ENCODE measurements at regions not wholly inside any gene's neighbourhood (a gene's known extent, or its start where the extent isn't known, plus 50 kb on each side); places are given as distances from the start of the nearest gene placed in this dataset.

DNA sequence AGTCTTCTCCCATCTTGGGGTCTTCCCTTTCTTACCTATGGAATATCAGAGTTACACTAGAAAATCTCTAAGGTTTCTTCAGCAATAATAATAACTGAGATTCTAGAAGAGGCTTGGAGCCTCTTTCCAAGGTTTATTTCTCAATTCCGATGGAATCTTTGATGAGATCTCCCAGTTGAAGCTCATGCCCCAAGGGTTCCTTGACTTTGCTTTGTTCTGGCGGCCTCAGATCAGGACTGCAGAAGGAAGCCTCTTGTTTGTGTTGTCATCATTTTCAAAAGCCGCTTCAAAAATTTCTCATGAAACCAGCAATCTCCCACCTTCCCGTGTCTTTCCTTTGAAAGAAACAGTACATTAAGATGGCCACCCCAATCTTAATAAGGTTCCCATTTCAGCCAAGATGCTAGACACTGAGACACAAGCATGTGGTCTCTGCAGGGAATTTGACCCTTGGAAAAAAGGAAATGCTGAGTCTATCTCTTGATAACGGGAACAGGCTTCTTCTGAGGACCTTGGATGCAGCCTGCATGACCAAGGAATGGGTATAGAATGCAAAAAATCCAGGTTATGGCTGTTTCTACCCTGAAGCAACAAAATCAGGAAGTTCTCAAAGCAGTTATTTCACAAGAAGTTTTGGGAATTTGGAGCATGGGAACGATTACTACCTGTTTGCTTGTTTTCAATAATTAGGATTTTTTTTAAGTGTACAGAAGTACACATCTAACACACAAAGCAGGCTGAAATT is 141.6 kb downstream of the CD24 start:
- no peaks in the 10 kb centered on the region for H3K27me3 Mint-ChIP-seq (ENCODE audit: insufficient read depth, low read depth)
- H3K36me3 Mint-ChIP-seq, result no peaks in the 10 kb centered on the region
- Histone ChIP-seq H3K4me1 (peaks cover 6% of the 10 kb centered on the region), H3K4me2 (no peak overlapping the region), H3F3A (ENCODE audit: low read depth) (no peaks in the 10 kb centered on the region), H3K36me3 (no peaks in the 10 kb centered on the region), H3K27ac (no peak overlapping the region), H3K4me3 (no peak overlapping the region), H4K20me1 (ENCODE audit: low read depth) (no peaks in the 10 kb centered on the region), H3K27me3 (no peaks in the 10 kb centered on the region), H3K9me3 (ENCODE audit: low read depth) (no peaks in the 10 kb centered on the region), H2AFZ (replicated peaks) (peak overlapping the region; percentile 8), H3K79me2 (ENCODE audit: low read depth) (no peaks in the 10 kb centered on the region), H3K9ac (no peak overlapping the region)
- H3K4me1 Mint-ChIP-seq, result no peaks in the 10 kb centered on the region
- DNase-seq (ENCODE audit: low spot score), result no peak
- H3K27ac Mint-ChIP-seq, result no peak overlapping the region
- TF ChIP-seq EZH2phosphoT487 (IDR thresholded peaks at IDR 0.05) (no peak), EZH2 (IDR thresholded peaks at IDR 0.05) (no peak)
- TF ChIP-seq, protein P1, sequence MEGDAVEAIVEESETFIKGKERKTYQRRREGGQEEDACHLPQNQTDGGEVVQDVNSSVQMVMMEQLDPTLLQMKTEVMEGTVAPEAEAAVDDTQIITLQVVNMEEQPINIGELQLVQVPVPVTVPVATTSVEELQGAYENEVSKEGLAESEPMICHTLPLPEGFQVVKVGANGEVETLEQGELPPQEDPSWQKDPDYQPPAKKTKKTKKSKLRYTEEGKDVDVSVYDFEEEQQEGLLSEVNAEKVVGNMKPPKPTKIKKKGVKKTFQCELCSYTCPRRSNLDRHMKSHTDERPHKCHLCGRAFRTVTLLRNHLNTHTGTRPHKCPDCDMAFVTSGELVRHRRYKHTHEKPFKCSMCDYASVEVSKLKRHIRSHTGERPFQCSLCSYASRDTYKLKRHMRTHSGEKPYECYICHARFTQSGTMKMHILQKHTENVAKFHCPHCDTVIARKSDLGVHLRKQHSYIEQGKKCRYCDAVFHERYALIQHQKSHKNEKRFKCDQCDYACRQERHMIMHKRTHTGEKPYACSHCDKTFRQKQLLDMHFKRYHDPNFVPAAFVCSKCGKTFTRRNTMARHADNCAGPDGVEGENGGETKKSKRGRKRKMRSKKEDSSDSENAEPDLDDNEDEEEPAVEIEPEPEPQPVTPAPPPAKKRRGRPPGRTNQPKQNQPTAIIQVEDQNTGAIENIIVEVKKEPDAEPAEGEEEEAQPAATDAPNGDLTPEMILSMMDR (IDR thresholded peaks at IDR 0.05), result no peak
- peaks cover 5% of the 10 kb centered on the region for H3K9me3 Mint-ChIP-seq
- no peak overlapping the region for H3K4me3 Mint-ChIP-seq

DNA sequence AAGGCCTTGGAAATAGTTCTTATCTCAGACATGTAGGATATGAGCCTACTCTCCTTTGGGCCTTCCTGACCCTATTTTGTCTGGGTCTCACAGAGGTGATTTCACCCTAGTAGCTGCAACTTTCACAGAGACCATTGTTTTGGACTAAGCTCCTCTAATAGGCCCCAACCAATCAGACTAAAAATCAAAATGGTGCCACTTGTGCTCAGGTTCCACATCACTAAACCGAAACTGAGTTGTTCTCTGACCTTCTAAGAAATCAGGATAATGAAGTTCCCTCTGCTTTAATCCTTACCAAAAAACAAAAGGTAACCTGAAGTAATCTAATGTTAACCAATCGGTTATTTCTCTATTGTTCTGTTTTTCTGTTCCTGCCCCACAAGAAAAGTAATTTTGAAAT is 143.6 kb downstream of the CD24 start:
- no peaks in the 10 kb centered on the region for H3F3A ChIP-seq (ENCODE audit: low read depth)
- peaks cover under 1% of the 10 kb centered on the region for H3K9me3 Mint-ChIP-seq
- H4K20me1 ChIP-seq (ENCODE audit: low read depth), result no peaks in the 10 kb centered on the region
- H3K27ac ChIP-seq, result no peak overlapping the region
- no peak overlapping the region for H3K4me3 ChIP-seq
- no peaks in the 10 kb centered on the region for H3K36me3 ChIP-seq
- no peaks in the 10 kb centered on the region for H3K36me3 Mint-ChIP-seq
- no peaks in the 10 kb centered on the region for H3K4me1 Mint-ChIP-seq
- H3K79me2 ChIP-seq (ENCODE audit: low read depth), result no peaks in the 10 kb centered on the region
- TF ChIP-seq EZH2 (IDR thresholded peaks at IDR 0.05) (no peak), EZH2phosphoT487 (IDR thresholded peaks at IDR 0.05) (no peak)
- TF ChIP-seq, protein P1 (IDR thresholded peaks at IDR 0.05), result no peak
- no peak overlapping the region for H3K4me2 ChIP-seq
- no peaks in the 10 kb centered on the region for H3K9me3 ChIP-seq (ENCODE audit: low read depth)
- no peak for DNase-seq (ENCODE audit: low spot score)
- no peak overlapping the region for H3K4me3 Mint-ChIP-seq
- peak overlapping the region; percentile 87 for H2AFZ ChIP-seq (replicated peaks)
- no peak overlapping the region for H3K27ac Mint-ChIP-seq
- H3K27me3 Mint-ChIP-seq (ENCODE audit: insufficient read depth, low read depth), result no peaks in the 10 kb centered on the region
- H3K9ac ChIP-seq, result no peak overlapping the region
- H3K27me3 ChIP-seq, result no peaks in the 10 kb centered on the region
- peaks cover 6% of the 10 kb centered on the region for H3K4me1 ChIP-seq

DNA sequence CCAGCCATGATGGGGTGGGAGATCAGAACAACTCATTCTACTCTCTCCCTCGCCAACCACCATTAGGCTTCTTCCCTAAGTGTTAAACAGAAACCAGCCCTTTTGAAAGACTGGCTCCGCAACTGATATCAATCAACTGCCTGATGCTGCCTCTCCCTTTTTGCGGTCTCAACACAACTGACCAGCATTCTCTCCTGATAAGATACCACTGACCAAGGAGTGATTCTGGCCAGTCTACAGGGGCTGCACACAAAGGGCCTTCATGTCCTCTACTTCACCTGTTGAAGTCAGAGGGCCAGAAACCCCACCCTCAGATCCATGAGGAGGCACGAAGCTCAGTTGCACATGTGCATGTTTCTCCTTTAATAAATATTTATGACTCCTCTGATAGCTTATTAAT is 145.1 kb downstream of the CD24 start:
- no peaks in the 10 kb centered on the region for H3K9me3 Mint-ChIP-seq
- Histone ChIP-seq H3K4me1 (peaks cover 6% of the 10 kb centered on the region), H3K79me2 (ENCODE audit: low read depth) (no peaks in the 10 kb centered on the region), H4K20me1 (ENCODE audit: low read depth) (no peaks in the 10 kb centered on the region), H3K36me3 (no peaks in the 10 kb centered on the region), H3K9ac (no peak overlapping the region), H3K27ac (no peak overlapping the region), H3K4me2 (no peak overlapping the region), H3K27me3 (no peaks in the 10 kb centered on the region), H3K9me3 (ENCODE audit: low read depth) (no peaks in the 10 kb centered on the region), H2AFZ (replicated peaks) (no peak overlapping the region), H3F3A (ENCODE audit: low read depth) (no peaks in the 10 kb centered on the region), H3K4me3 (no peak overlapping the region)
- no peak overlapping the region for H3K4me3 Mint-ChIP-seq
- TF ChIP-seq EZH2phosphoT487 (IDR thresholded peaks at IDR 0.05) (no peak), EZH2 (IDR thresholded peaks at IDR 0.05) (no peak)
- TF ChIP-seq, protein P1 (IDR thresholded peaks at IDR 0.05), result no peak
- no peak overlapping the region for H3K27ac Mint-ChIP-seq
- H3K36me3 Mint-ChIP-seq, result no peaks in the 10 kb centered on the region
- no peak for DNase-seq (ENCODE audit: low spot score)
- H3K27me3 Mint-ChIP-seq (ENCODE audit: insufficient read depth, low read depth), result no peaks in the 10 kb centered on the region
- H3K4me1 Mint-ChIP-seq, result no peaks in the 10 kb centered on the region

All from neural progenitor cell (in vitro differentiated cells).